ENCODE measurements at regions not wholly inside any gene's neighbourhood (a gene's known extent, or its start where the extent isn't known, plus 50 kb on each side); places are given as distances from the start of the nearest gene placed in this dataset.

GRCh38 chr5:167810573-167810972, 480.9 kb upstream of the WWC1 start:
- TF ChIP-seq POLR2A (IDR thresholded peaks at IDR 0.05; ENCODE audit: low read length) (no peak), GATA1 (IDR thresholded peaks at IDR 0.05; ENCODE audit: low read depth, low read length) (no peak)
